A549 (cell line): ENCODE measurements at regions not wholly inside any gene's neighbourhood (a gene's known extent, or its start where the extent isn't known, plus 50 kb on each side); places are given as distances from the start of the nearest gene placed in this dataset.

Source experiments
- ATAC-seq, 2 experiments: fragments of 200-7000 bp in 1 of 2; fragments of >200 bp in 1 of 2; cut with Nextera tagmentation in 1 of 2; cut with Tn5 transposase in 1 of 2; 3 replicates each; pipeline versions ENCODE4 v1.8.0 to v1.9.1; 2018 to 2020; ENCODE audit warnings: mild to moderate bottlenecking in 1 of 2, moderate library complexity in 1 of 2
- CTCF ChIA-PET: fragments of 300-600 bp; sonication (Branson Sonifier 250); formaldehyde crosslinking; extraction: SDS; loops from one replicate; lab custom pipeline; 2021; ENCODE audit warnings: antibody characterized with exemption, inconsistent platforms; lab: Yijun Ruan, JAX
- POLR2A ChIA-PET: fragments of 350-600 bp; formaldehyde crosslinking; extraction: SDS; loops from one replicate; lab custom pipeline; 2021; ENCODE audit warnings: antibody characterized with exemption, inconsistent platforms; lab: Yijun Ruan, JAX
- DNase-seq, 2 experiments: peaks; one replicate each; pipeline versions ENCODE4 v3.0.0 to v3.0.0-alpha.2; 2011 to 2016; ENCODE audit warnings: low read depth in 1 of 2, low spot score in 1 of 2
- FAIRE-seq: peaks from 2 replicates; lab custom pipeline; 2011; peaks lifted over from hg19 to GRCh38; lab: Jason Lieb, UNC
- H3K27ac ChIP-seq, 2 experiments: fragments of >200 bp; sonication (Bioruptor Twin); formaldehyde crosslinking; 3 replicates each; pipeline ENCODE4 v1.5.1; 2016 to 2017
- H3K4me1 ChIP-seq: fragments of >200 bp; sonication (Bioruptor Twin); formaldehyde crosslinking; 3 replicates; pipeline ENCODE4 v1.6.1; 2016
- H3K4me2 ChIP-seq: fragments of >200 bp; sonication (Bioruptor Twin); formaldehyde crosslinking; 3 replicates; pipeline ENCODE4 v1.6.1; 2016
- H3K4me3 ChIP-seq: fragments of >200 bp; sonication (Bioruptor Twin); formaldehyde crosslinking; 3 replicates; pipeline ENCODE4 v1.5.1; 2016
- H3K9me3 ChIP-seq: fragments of >200 bp; sonication (Bioruptor Twin); formaldehyde crosslinking; 3 replicates; pipeline ENCODE4 v1.6.1; 2016
- BHLHE40 ChIP-seq: IDR thresholded peaks from 2 replicates; pipeline ENCODE4 v1.6.1; 2012; ENCODE audit warnings: low read depth, low read length, inconsistent platforms
- CHD2 ChIP-seq: fragments of 150-350 bp; IDR thresholded peaks from 2 replicates; pipeline ENCODE4 v1.6.1; 2014; ENCODE audit warnings: low read length; ENCODE audit not compliant: partially characterized antibody
- EHF ChIP-seq: fragments of 250-450 bp; sonication (Bioruptor Pico); IDR thresholded peaks from 2 replicates; pipeline ENCODE4 v1.5.0; 2020; ENCODE audit warnings: mild to moderate bottlenecking
- EHMT2 ChIP-seq: fragments of 200-600 bp; sonication (generic); IDR thresholded peaks from 2 replicates; pipeline ENCODE4 v1.6.1; 2016; ENCODE audit warnings: antibody characterized with exemption, low read depth, mild to moderate bottlenecking, moderate library complexity
- EP300 ChIP-seq, 2 experiments: fragments of >200 bp; sonication (Bioruptor Twin); formaldehyde crosslinking; IDR thresholded peaks; 2 replicates in 1 of 2; 3 replicates in 1 of 2; pipeline ENCODE4 v1.6.1; 2016 to 2017
- FOSL2 ChIP-seq, 2 experiments: fragments of 450-650 bp in 1 of 2; fragments of >200 bp in 1 of 2; sonication (Bioruptor Twin) in 1 of 2; formaldehyde crosslinking; IDR thresholded peaks; 2 replicates each; pipeline versions ENCODE4 v1.5.0 to v1.6.1; 2016 to 2020; ENCODE audit warnings: mild to moderate bottlenecking in 1 of 2, moderate library complexity in 1 of 2
- HOXA7 ChIP-seq: fragments of 250-450 bp; sonication (Bioruptor Pico); IDR thresholded peaks from 2 replicates; pipeline ENCODE4 v1.5.0; 2020; ENCODE audit warnings: mild to moderate bottlenecking, moderate library complexity
- JUNB ChIP-seq: fragments of >200 bp; sonication (Bioruptor Twin); formaldehyde crosslinking; IDR thresholded peaks from 2 replicates; pipeline ENCODE4 v1.6.1; 2016
- KDM1A ChIP-seq: fragments of 200-600 bp; sonication (generic); IDR thresholded peaks from 2 replicates; pipeline ENCODE4 v1.6.1; 2016; ENCODE audit warnings: low read depth, mild to moderate bottlenecking
- MAZ ChIP-seq: fragments of 150-350 bp; IDR thresholded peaks from 2 replicates; pipeline ENCODE4 v1.6.1; 2014; ENCODE audit warnings: antibody characterized with exemption, low read depth, low read length, borderline replicate concordance
- MYC ChIP-seq: IDR thresholded peaks from 2 replicates; pipeline ENCODE4 v1.6.1; 2012; ENCODE audit warnings: mild to moderate bottlenecking, inconsistent platforms, low read length, improper control_type of control experiment, borderline replicate concordance
- NFE2L2 ChIP-seq: fragments of 150-350 bp; conservative IDR thresholded peaks from 2 replicates; pipeline ENCODE4 v1.6.1; 2014; ENCODE audit warnings: low read length
- NPAS2 ChIP-seq: fragments of 250-450 bp; sonication (Bioruptor Pico); IDR thresholded peaks from 2 replicates; pipeline ENCODE4 v1.8.0; 2022; ENCODE audit warnings: mild to moderate bottlenecking, moderate library complexity, borderline replicate concordance
- NR3C1 ChIP-seq: fragments of >200 bp; sonication (Bioruptor Twin); formaldehyde crosslinking; IDR thresholded peaks from 3 replicates; pipeline ENCODE4 v1.6.1; 2017
- POLR2AphosphoS2 ChIP-seq: conservative IDR thresholded peaks from 2 replicates; pipeline ENCODE4 v1.6.1; 2012; ENCODE audit warnings: low read length, improper control_type of control experiment, inconsistent platforms
- RAD21 ChIP-seq, 2 experiments: fragments of >200 bp in 1 of 2; sonication (Bioruptor Twin) in 1 of 2; formaldehyde crosslinking in 1 of 2; IDR thresholded peaks in 1 of 2; conservative IDR thresholded peaks in 1 of 2; 2 replicates in 1 of 2; 3 replicates in 1 of 2; pipeline ENCODE4 v1.6.1; 2012 to 2018; ENCODE audit warnings: inconsistent platforms in 1 of 2
- RCOR1 ChIP-seq: fragments of 150-350 bp; IDR thresholded peaks from 2 replicates; pipeline ENCODE4 v1.6.1; 2014; ENCODE audit warnings: antibody characterized with exemption, low read length, low read depth
- SMC3 ChIP-seq: fragments of >200 bp; sonication (Bioruptor Twin); formaldehyde crosslinking; IDR thresholded peaks from 3 replicates; pipeline ENCODE4 v1.6.1; 2018; ENCODE audit warnings: inconsistent platforms
- TFCP2L1 ChIP-seq: fragments of 250-450 bp; sonication (Bioruptor Pico); IDR thresholded peaks from 2 replicates; pipeline ENCODE4 v1.5.0; 2021; ENCODE audit warnings: mild to moderate bottlenecking
- ZC3H11A ChIP-seq: fragments of 450-650 bp; IDR thresholded peaks from 2 replicates; pipeline ENCODE4 v1.6.1; 2014; ENCODE audit warnings: antibody characterized with exemption, mild to moderate bottlenecking
- ZSCAN20 ChIP-seq: fragments of 250-450 bp; sonication (Bioruptor Pico); IDR thresholded peaks from 2 replicates; pipeline ENCODE4 v1.8.0; 2022; ENCODE audit warnings: mild to moderate bottlenecking, moderate library complexity
- WGBS: methylation state at CpG from one replicate; pipeline ENCODE4 v1.1.6; 2017; ENCODE audit errors: missing lambda C conversion rate; 5-methylcytosine and 5-hydroxymethylcytosine counted together
- TF ChIP-seq, protein P1 (sequence below): IDR thresholded peaks from 2 replicates; pipeline ENCODE4 v1.6.1; 2012
- TF ChIP-seq, protein P2 (sequence below): fragments of 150-350 bp; IDR thresholded peaks from 2 replicates; pipeline ENCODE4 v1.6.1; 2014; ENCODE audit warnings: low read depth, mild to moderate bottlenecking, low read length
- TF ChIP-seq, protein P3 (sequence below): fragments of 250-450 bp; sonication (Bioruptor Pico); IDR thresholded peaks from 2 replicates; pipeline ENCODE4 v1.5.0; 2021; ENCODE audit warnings: mild to moderate bottlenecking, moderate library complexity, borderline replicate concordance
- TF ChIP-seq, protein P4 (sequence below): fragments of 250-450 bp; sonication (Bioruptor Pico); IDR thresholded peaks from 2 replicates; pipeline ENCODE4 v1.5.0; 2020; ENCODE audit warnings: low read depth, mild to moderate bottlenecking, moderate library complexity
- TF ChIP-seq, protein P5 (sequence below): fragments of >200 bp; sonication (Bioruptor Twin); formaldehyde crosslinking; IDR thresholded peaks from 2 replicates; pipeline ENCODE4 v1.6.1; 2016
- TF ChIP-seq, protein P6 (sequence below): IDR thresholded peaks from 2 replicates; pipeline ENCODE4 v1.6.1; 2012

DNA sequence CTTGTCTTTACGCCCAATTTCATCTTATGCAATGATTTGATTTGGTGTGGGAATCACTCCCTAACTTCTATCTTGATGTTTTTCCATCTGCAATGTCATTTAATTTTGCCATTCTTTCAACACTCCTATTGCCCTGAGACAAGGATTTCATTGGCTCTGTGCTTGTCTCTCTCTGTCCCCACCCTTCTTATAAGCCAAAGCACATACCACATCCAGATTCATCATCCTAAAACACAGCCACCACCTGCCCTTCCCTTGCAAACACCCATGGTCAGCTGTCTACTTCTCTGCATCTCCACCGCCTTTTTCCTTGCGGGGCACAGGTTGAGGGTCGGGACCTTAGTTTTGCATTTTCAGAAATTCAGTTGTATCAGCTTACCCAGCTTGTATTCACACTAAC lies 225.8 kb upstream of the SOX21 start:
- Histone ChIP-seq H3K4me2 (no peak overlapping the region), H3K9me3 (peaks cover 6% of the 10 kb centered on the region; the same call in 1 of the 3 replicates), H3K4me3 (no peak overlapping the region), H3K4me1 (no peaks in the 10 kb centered on the region), H3K27ac (no peak overlapping the region)
- 66% methylated on average over 4 of the region's 4 CpGs for WGBS
- ATAC-seq: no peak
- POLR2A ChIA-PET: no interaction called here
- no peak for FAIRE-seq
- TF ChIP-seq MAZ (no peak), NR3C1 (no peak), KDM1A (no peak), MYC (no peak), EHMT2 (no peak), CHD2 (no peak), RCOR1 (no peak), ZSCAN20 (CRISPR knock-in tag) (no peak), JUNB (no peak), POLR2AphosphoS2 (no peak), RAD21 (conservative IDR thresholded peaks at IDR 0.05 in 1 of 2, IDR thresholded peaks at IDR 0.05 in 1 of 2) (no peak), TFCP2L1 (CRISPR knock-in tag) (no peak), BHLHE40 (no peak)
- TF ChIP-seq, protein P1, sequence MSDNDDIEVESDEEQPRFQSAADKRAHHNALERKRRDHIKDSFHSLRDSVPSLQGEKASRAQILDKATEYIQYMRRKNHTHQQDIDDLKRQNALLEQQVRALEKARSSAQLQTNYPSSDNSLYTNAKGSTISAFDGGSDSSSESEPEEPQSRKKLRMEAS: no peak
- TF ChIP-seq, protein P2, sequence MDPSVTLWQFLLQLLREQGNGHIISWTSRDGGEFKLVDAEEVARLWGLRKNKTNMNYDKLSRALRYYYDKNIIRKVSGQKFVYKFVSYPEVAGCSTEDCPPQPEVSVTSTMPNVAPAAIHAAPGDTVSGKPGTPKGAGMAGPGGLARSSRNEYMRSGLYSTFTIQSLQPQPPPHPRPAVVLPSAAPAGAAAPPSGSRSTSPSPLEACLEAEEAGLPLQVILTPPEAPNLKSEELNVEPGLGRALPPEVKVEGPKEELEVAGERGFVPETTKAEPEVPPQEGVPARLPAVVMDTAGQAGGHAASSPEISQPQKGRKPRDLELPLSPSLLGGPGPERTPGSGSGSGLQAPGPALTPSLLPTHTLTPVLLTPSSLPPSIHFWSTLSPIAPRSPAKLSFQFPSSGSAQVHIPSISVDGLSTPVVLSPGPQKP: no peak
- TF ChIP-seq, protein P3, sequence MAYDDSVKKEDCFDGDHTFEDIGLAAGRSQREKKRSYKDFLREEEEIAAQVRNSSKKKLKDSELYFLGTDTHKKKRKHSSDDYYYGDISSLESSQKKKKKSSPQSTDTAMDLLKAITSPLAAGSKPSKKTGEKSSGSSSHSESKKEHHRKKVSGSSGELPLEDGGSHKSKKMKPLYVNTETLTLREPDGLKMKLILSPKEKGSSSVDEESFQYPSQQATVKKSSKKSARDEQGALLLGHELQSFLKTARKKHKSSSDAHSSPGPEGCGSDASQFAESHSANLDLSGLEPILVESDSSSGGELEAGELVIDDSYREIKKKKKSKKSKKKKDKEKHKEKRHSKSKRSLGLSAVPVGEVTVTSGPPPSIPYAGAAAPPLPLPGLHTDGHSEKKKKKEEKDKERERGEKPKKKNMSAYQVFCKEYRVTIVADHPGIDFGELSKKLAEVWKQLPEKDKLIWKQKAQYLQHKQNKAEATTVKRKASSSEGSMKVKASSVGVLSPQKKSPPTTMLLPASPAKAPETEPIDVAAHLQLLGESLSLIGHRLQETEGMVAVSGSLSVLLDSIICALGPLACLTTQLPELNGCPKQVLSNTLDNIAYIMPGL: no peak
- CTCF ChIA-PET: no interaction called here
- no peak for DNase-seq

DNA sequence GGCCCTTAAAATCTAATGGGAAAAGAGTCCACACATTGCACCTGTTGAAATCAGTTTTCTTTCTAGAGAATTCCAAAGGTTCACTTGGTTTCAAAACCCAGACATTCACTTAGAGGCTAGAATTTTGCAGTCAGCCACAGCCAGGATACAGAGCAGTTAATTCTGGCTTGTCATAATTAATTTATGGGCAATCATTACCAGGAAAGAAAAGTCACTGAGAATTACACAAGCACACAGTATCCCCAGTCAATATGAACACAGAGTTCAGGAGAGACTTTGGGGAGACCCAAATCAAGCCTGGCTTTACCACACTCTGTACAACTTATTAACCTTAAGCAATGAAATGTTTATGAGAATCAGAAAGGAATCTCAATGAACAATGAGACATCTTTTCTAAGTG lies 224.3 kb upstream of the SOX21 start:
- DNase-seq (no peak), FAIRE-seq (no peak), ATAC-seq (no peak)
- no peak overlapping the region for H3K4me2 ChIP-seq
- H3K4me1 ChIP-seq: no peaks in the 10 kb centered on the region
- ChIA-PET CTCF (no interaction called here), POLR2A (no interaction called here)
- TF ChIP-seq NFE2L2: no peak
- TF ChIP-seq, protein P4, sequence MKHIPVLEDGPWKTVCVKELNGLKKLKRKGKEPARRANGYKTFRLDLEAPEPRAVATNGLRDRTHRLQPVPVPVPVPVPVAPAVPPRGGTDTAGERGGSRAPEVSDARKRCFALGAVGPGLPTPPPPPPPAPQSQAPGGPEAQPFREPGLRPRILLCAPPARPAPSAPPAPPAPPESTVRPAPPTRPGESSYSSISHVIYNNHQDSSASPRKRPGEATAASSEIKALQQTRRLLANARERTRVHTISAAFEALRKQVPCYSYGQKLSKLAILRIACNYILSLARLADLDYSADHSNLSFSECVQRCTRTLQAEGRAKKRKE (CRISPR knock-in tag): no peak
- no peak for TF ChIP-seq CHD2
- no peak for TF ChIP-seq EHF (CRISPR knock-in tag)
- TF ChIP-seq FOSL2 (IDR thresholded peaks at IDR 0.05): no peak
- no peak for TF ChIP-seq FOSL2 (CRISPR knock-in tag; IDR thresholded peaks at IDR 0.05)
- TF ChIP-seq, protein P5, sequence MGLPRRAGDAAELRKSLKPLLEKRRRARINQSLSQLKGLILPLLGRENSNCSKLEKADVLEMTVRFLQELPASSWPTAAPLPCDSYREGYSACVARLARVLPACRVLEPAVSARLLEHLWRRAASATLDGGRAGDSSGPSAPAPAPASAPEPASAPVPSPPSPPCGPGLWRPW: no peak
- TF ChIP-seq RAD21 (conservative IDR thresholded peaks at IDR 0.05 in 1 of 2, IDR thresholded peaks at IDR 0.05 in 1 of 2): no peak
- no peak for TF ChIP-seq EP300 (IDR thresholded peaks at IDR 0.05)
- TF ChIP-seq, protein P6, sequence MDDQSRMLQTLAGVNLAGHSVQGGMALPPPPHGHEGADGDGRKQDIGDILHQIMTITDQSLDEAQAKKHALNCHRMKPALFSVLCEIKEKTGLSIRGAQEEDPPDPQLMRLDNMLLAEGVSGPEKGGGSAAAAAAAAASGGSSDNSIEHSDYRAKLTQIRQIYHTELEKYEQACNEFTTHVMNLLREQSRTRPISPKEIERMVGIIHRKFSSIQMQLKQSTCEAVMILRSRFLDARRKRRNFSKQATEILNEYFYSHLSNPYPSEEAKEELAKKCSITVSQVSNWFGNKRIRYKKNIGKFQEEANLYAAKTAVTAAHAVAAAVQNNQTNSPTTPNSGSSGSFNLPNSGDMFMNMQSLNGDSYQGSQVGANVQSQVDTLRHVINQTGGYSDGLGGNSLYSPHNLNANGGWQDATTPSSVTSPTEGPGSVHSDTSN: no peak
- no peak for TF ChIP-seq HOXA7 (CRISPR knock-in tag)
- no peak for TF ChIP-seq ZC3H11A
- TF ChIP-seq, protein P1: no peak
- TF ChIP-seq SMC3: no peak
- TF ChIP-seq NPAS2 (CRISPR knock-in tag): no peak
- H3K9me3 ChIP-seq: peaks cover 6% of the 10 kb centered on the region; the same call in 1 of the 3 replicates
- H3K27ac ChIP-seq: no peak overlapping the region
- H3K4me3 ChIP-seq: no peak overlapping the region
